ENCODE measurements at regions not wholly inside any gene's neighbourhood (a gene's known extent, or its start where the extent isn't known, plus 50 kb on each side); places are given as distances from the start of the nearest gene placed in this dataset.

- H3K27me3 ChIP-seq (replicated peaks; ENCODE audit: control insufficient read depth, insufficient read depth, low read length): no peaks in the 10 kb centered on the region
- no peak overlapping the region for H3K4me3 ChIP-seq (ENCODE audit: low read depth, low read length)
- no peak overlapping the region for H3K4me3 Mint-ChIP-seq (ENCODE audit: unreplicated experiment)
- H3K27me3 Mint-ChIP-seq (ENCODE audit: insufficient read depth, unreplicated experiment): peaks cover 6% of the 10 kb centered on the region
- no peaks in the 10 kb centered on the region for H3K9me3 Mint-ChIP-seq (ENCODE audit: unreplicated experiment)
- no peaks in the 10 kb centered on the region for H3K36me3 ChIP-seq (ENCODE audit: control insufficient read depth, insufficient read depth, low read length)
- intact Hi-C loops (cut with micrococcal nuclease; ENCODE audit: unreplicated experiment): no loop called here
- H3K36me3 Mint-ChIP-seq (ENCODE audit: insufficient read depth, unreplicated experiment): no peaks in the 10 kb centered on the region
- H3K9me3 ChIP-seq: no peaks in the 10 kb centered on the region; the same call in 1 of the 2 replicates
- CTCF ChIA-PET: no interaction called here
- no peak overlapping the region for H3K27ac Mint-ChIP-seq (ENCODE audit: unreplicated experiment)
- no peak for TF ChIP-seq CTCF (IDR thresholded peaks at IDR 0.05; ENCODE audit: insufficient read depth in 1 of 2, low read depth in 1 of 2, low read length in 1 of 2, severe bottlenecking in 1 of 2, unreplicated experiment in 1 of 2)
- H3K4me1 ChIP-seq: no peaks in the 10 kb centered on the region
- POLR2A ChIA-PET: no interaction called here
- BruUV-seq (replicated peaks): no TSS peak
- no peaks in the 10 kb centered on the region for H3K4me1 Mint-ChIP-seq (ENCODE audit: low read depth, unreplicated experiment)
- no peak for DNase-seq
These were observed 99.4 kb downstream of the RBFOX3 start for GRCh38 chr17:79511471-79511870.

DNA sequence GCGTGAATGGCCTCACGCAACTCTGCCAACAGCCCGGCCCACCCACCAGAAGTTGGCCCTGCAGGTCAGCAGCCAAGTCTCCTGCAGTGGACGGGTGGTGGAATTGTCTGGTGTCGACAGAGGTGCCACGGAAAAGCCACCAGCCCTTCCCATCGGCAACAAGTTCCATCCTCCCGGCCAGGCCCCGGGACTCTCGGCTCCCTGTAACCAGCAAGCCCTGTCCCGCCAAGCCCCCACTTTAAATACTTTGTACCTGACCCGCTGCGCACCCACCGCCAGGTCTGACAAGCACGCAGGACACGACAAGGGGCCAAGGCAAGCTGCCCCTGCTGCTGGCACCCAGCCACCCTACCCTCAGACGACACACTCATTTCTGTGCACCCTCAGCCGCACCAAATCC lies 100.8 kb downstream of the RBFOX3 start:
- CTCF ChIA-PET: no interaction called here
- no peaks in the 10 kb centered on the region for H3K36me3 Mint-ChIP-seq (ENCODE audit: insufficient read depth, unreplicated experiment)
- Histone ChIP-seq H3K27me3 (replicated peaks; ENCODE audit: control insufficient read depth, insufficient read depth, low read length) (no peaks in the 10 kb centered on the region), H3K4me3 (ENCODE audit: low read depth, low read length) (no peak overlapping the region), H3K9me3 (peaks cover 3% of the 10 kb centered on the region; the same call in 1 of the 2 replicates), H3K36me3 (ENCODE audit: control insufficient read depth, insufficient read depth, low read length) (no peaks in the 10 kb centered on the region), H3K4me1 (no peaks in the 10 kb centered on the region)
- H3K4me1 Mint-ChIP-seq (ENCODE audit: low read depth, unreplicated experiment): no peaks in the 10 kb centered on the region
- no peaks in the 10 kb centered on the region for H3K9me3 Mint-ChIP-seq (ENCODE audit: unreplicated experiment)
- POLR2A ChIA-PET: no interaction called here
- DNase-seq: no peak
- BruUV-seq (replicated peaks): no TSS peak
- no peak overlapping the region for H3K4me3 Mint-ChIP-seq (ENCODE audit: unreplicated experiment)
- no peaks in the 10 kb centered on the region for H3K27me3 Mint-ChIP-seq (ENCODE audit: insufficient read depth, unreplicated experiment)
- TF ChIP-seq CTCF (IDR thresholded peaks at IDR 0.05; ENCODE audit: insufficient read depth in 1 of 2, low read depth in 1 of 2, low read length in 1 of 2, severe bottlenecking in 1 of 2, unreplicated experiment in 1 of 2): no peak
- intact Hi-C loops (cut with micrococcal nuclease; ENCODE audit: unreplicated experiment): no loop called here
- no peak overlapping the region for H3K27ac Mint-ChIP-seq (ENCODE audit: unreplicated experiment)

GRCh38 chr17:79509490-79509889 lies 101.4 kb downstream of the RBFOX3 start:
- peaks cover 3% of the 10 kb centered on the region; the same call in 1 of the 2 replicates for H3K9me3 ChIP-seq
- intact Hi-C loops (cut with micrococcal nuclease; ENCODE audit: unreplicated experiment): no loop called here
- TF ChIP-seq CTCF (IDR thresholded peaks at IDR 0.05; ENCODE audit: insufficient read depth in 1 of 2, low read depth in 1 of 2, low read length in 1 of 2, severe bottlenecking in 1 of 2, unreplicated experiment in 1 of 2): no peak
- no peaks in the 10 kb centered on the region for H3K4me1 ChIP-seq
- H3K36me3 ChIP-seq (ENCODE audit: control insufficient read depth, insufficient read depth, low read length): no peaks in the 10 kb centered on the region
- H3K9me3 Mint-ChIP-seq (ENCODE audit: unreplicated experiment): no peaks in the 10 kb centered on the region
- H3K36me3 Mint-ChIP-seq (ENCODE audit: insufficient read depth, unreplicated experiment): no peaks in the 10 kb centered on the region
- ChIA-PET POLR2A (no interaction called here), CTCF (no interaction called here)
- H3K27me3 ChIP-seq (replicated peaks; ENCODE audit: control insufficient read depth, insufficient read depth, low read length): no peaks in the 10 kb centered on the region
- BruUV-seq (replicated peaks): no TSS peak
- no peak for DNase-seq
- no peak overlapping the region for H3K4me3 ChIP-seq (ENCODE audit: low read depth, low read length)
- H3K4me3 Mint-ChIP-seq (ENCODE audit: unreplicated experiment): no peak overlapping the region
- no peak overlapping the region for H3K27ac Mint-ChIP-seq (ENCODE audit: unreplicated experiment)
- no peaks in the 10 kb centered on the region for H3K27me3 Mint-ChIP-seq (ENCODE audit: insufficient read depth, unreplicated experiment)
- H3K4me1 Mint-ChIP-seq (ENCODE audit: low read depth, unreplicated experiment): no peaks in the 10 kb centered on the region

Measured in Caco-2 (cell line).